Activated T-cell treated with anti-CD3 and anti-CD28 coated beads for 48 hours (primary cell): ENCODE measurements at regions not wholly inside any gene's neighbourhood (a gene's known extent, or its start where the extent isn't known, plus 50 kb on each side); places are given as distances from the start of the nearest gene placed in this dataset.

Source experiments
- DNase-seq: peaks from one replicate; pipeline ENCODE4 v3.0.0-alpha.2; 2020; ENCODE audit warnings: low read depth

DNA sequence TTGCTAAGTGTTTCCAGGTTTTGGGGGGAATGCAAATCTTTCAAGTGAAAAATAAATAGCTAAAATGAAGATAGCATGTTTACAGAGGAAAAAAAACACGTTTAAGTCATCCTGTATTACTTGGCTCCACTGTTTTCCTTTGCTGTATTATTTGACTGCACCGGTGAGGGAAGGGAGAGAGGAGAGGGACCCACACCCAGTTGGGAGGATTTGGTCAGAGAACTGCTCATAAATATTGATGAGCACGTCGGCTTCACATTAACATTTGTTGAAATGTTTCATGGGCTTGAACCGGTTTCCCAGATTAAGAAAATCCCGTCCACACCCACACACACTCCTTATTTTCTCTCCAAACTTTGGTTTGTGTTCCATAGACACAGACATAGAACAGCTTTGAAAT, 493.8 kb upstream of the MGMT start:
- DNase-seq, result no peak

DNA sequence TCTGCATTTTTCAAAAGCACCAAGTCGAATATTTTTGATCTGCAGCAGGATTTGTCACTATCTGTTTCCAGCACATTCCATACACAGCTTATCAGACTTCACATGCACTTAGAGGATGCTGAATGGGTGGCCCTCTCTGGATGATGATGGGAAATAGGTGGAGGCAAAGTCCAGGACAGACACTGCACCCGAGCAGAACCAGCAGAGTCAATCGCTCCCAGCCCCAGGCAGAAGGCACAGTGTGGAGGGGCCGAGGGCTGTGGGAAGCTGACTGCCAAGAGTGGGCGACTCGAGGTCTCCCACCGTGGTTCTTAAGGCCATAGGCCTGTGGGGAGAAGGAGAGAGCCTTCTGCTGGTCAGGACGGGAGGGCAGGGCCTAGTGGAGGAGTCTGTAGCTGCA, 490.2 kb upstream of the MGMT start:
- DNase-seq, result no peak

DNA sequence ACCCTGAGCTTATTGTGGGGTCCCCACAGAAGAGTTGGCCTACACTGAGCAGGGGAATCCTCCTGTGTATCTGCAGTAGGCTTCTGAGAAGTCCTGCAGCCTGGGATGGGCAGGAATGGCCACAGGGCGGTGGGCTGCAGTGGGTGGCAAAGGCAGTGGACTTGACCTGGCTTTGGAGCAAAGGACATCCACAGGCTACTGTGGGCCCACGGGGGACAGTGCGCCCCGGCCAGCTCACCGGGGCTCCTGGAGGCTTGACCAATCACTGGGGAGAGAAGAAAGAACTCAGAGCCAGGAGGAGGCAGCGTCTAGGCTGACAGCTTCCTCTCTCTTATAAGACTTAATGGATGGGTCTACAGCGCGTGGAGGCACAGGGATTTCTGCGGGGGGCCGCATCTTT, 488.8 kb upstream of the MGMT start:
- no peak for DNase-seq

DNA sequence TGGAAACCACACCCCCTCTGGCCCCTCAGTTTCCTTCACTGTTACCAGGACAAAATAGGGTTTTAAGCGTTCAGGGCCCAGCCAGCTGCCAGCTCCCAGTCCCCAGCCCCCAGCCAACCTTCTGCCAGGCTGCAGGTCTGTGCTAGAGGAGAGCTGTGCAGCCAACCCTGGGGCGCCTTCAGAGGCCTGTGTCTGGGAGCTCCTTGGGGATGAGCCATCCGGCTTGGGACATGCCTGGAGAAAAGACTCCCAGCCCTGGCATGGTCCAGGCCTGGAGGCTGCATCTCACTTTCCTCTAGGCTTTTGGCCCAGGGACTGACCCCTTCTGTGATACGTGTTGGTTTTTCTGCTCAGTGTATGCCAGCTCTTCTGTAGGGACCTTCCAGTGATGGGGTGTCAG, 487.6 kb upstream of the MGMT start:
- DNase-seq, result no peak

DNA sequence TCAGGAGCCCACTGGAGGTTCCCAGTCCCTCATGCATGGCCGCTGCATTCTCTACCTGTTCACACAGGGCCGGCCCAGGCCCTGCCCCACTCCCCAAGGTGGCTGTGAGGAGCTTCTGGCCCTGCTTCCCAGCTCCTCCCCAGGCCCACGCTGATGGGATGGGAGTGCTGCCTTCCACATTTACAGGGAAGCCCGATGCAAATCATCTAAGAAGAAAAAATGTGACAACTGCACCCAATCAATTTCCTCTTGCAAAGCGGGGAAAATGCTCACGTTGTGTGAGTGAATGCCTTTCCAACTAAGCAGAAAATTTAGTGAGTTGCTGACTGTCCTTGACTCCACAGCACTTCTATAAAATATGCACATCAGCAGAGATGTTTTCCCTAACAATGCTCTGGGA, 485.8 kb upstream of the MGMT start:
- no peak for DNase-seq

DNA sequence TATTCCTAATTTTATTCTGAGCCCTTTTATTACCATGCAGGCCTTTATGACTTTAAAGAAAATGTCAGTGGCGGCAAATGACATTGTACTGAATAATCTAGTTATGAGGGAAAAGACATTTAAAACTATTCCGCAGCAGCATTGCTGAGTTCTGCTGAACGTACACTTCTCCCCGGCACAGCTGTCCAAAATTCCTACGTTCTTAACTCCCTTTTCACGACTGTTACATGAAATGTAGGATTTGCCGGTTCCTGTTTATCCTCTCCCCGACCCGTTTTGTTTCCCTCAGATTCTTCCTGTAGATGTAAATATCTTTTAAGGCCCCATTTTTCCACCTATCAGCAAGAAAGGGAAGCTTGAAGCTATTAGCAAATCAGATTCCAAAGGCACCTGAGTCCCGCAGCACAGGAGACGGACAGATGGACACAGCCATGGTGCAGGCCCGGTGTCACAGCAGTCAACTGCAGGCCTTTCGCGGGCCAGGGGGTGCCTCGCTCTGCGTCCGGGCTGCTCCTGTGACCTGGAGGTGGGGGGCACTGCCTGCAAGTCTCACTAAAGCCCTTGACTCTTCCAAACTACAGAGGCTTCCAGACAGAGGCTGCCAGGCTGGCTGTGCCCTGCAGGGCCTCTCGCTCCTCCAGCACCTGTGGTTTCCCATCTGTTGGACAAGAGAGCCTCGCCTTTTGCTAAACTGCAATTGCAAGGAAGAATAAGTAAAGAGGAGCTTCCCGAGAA, 485.0 kb upstream of the MGMT start:
- no peak for DNase-seq

DNA sequence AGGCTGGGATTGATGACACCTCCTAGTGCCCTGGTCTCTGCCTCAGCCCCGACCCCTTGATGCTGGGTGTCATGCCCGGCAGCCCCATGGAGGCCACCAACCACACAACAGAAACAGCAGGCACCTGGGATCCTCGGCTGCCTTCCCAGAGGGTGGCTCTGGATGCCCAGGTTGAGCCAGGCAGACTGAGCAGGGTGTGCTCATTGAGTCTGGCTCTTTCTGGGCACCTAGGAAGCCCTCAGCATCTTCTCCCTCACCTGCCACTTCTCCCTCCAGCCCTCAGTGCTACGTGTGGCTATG, 484.5 kb upstream of the MGMT start:
- DNase-seq, result no peak

DNA sequence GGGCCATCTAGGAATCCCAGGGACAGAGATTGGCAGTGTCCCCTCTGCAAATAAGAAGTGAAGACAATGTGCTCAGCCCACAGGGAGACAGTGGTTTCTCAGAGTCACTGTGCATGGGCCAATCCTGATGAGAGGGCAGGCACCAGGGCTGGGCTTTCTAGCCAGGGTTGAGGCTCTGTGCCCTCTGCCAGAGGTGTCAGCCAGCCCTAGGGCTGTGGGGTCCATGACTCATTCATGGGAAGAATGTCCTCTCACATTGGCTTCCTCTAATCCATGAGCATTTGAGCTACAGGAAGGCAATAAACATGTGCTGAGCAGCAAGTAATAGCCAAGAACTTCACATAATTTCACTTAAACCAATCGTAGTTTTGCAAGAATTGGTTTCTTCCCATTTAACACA, 482.0 kb upstream of the MGMT start:
- DNase-seq, result no peak

DNA sequence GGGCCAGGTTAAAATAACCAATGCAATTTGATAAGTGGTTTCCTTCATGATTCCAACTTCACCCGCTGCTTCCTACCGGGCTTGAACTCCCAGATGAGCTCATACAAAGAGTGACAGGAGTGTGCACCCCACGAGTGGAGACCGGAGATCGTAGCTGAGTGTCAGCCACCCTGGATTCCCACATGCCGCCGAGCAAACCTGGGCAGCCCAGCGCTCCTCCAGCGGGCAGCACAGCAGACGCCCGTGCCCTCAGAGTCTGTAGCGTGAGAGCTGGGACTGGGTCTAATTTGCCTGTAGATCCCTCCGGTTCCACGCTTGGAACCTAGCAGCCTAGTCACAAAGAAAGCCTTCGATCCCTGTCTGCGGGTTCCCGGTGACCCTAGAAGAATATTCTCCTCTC, 476.1 kb upstream of the MGMT start:
- DNase-seq, result no peak

DNA sequence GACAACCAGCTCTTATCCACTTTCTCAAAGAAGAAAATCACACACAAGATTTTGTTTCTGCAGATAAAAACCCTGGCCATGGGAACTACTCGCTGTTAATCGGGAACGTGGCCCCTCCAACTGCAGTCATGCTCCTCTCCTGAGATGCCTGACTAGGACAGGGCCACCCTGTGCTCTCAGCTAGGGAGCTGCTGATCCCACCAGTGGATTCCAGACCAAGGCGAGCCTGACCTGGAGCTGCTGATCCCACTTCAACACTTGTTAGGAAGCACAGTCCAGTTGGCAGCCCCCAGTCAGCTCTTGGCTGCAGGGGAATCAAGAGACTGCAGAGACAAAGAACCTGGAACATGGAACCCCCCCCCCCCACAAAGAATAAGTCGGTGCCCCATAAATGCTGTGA, 474.3 kb upstream of the MGMT start:
- no peak for DNase-seq

DNA sequence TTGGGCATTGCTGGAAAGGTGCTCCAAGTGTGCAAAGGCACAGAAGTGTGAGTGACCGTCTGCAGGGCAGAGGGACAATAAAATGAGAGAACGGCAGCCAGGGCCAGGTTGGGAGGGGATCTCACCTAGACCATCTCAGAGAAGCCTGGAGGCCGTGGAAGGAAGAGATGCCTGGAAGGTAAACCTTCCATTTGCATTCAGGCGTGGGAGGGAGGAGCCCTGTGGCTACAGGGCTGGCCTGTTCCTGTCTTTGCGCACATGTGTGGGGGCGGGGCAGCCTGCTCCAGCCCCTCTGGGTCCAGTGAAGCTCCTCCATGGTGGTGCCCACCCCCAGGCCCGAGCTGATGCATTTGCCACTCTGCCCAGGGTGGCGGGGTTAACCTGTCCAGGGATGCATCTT, 473.6 kb upstream of the MGMT start:
- no peak for DNase-seq

DNA sequence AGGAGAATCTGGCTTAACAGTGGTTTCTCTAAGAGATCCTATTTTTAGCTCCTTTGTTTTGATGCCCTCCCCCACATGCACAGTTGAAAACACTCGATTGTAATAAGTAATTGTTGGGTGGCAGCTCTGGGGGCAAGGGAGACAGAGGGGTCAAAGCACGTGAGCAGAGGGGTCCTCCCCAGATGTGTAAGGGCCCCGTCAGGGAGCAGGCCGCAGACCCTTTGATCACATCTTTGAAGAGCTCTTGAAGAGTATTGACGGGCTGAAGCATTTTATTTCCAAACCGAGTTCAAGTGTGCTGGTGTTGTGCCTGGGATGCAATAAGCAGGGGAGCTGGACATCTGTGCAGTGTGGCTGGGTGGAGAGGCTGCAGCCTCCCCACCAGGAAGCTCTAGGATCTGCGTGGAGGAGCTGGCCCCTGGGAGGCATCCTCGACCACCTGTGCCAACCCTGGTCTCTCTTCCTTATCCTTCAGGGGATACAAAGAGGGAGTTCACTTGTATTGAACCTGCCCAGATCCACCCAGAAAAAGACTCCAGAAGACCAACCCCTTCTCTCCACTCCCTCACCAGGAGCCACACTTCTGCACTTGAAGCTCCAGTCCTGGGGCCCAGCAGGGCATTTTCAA, 473.0 kb upstream of the MGMT start:
- DNase-seq, result no peak

DNA sequence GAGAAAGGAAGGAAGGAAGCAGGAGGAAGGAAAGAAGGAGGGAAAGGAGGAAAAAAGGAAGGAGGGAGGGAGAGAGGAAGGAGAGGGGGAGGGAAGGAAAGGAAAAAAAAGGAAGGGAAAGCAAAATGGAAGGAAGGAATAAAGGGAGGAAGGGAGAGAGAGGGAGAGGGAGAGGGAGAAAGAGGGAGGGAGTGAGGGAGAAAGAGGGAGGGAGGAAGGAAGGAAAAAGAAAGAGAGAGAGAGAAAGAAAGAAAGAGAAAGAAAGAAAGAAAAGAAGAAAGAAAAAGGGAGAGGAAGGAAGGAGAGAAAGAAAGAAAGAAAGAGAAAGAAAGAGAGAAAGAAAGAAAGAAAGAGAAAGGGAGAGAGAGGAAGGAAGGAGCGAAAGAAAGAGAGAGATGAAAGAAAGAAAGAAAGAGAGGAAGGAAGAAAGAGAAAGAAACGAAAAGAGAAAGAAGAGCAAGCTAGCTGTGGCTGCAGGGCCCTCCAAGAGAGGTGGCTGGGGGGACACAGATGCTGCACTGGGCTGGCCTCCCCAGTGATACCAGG, 472.4 kb upstream of the MGMT start:
- DNase-seq, result no peak

DNA sequence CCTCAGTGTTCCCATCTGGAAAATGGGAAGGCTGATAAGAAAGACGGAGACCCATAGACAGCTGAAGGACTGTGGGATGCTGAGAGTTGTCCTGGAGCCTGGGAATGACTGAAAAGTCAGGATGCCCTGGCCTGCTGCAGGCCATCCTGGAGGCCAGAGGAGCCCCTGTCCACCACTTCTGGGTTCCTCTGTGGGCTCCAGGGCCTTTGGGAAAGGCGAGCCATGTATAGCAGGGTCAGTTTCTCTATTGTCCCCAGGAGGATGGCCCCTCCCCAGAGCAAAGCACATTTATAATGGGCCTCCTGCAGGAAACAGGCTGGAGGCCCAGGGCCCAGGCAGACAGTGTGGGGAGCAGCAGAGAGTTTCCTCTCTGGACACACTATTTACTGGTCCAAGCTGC, 471.4 kb upstream of the MGMT start:
- no peak for DNase-seq

DNA sequence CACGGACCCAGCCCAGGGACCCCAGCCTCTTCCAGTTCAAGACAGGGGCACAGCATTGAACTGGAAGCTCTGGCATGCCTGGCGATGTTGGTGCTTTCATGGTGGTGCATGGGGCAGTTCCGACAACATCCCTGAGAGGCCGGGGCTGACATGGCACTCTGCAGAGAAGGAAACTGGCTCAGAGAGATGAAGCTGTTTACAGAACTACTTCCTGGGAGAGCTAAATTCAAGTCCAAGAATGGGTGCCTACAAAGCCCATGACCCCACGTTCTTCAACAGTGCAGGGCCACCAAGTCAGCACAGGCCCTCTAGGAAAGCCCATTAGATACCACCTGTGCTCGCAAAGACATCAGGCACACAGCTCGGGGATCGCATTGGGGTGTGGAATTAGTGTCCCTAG, 470.9 kb upstream of the MGMT start:
- DNase-seq, result no peak

DNA sequence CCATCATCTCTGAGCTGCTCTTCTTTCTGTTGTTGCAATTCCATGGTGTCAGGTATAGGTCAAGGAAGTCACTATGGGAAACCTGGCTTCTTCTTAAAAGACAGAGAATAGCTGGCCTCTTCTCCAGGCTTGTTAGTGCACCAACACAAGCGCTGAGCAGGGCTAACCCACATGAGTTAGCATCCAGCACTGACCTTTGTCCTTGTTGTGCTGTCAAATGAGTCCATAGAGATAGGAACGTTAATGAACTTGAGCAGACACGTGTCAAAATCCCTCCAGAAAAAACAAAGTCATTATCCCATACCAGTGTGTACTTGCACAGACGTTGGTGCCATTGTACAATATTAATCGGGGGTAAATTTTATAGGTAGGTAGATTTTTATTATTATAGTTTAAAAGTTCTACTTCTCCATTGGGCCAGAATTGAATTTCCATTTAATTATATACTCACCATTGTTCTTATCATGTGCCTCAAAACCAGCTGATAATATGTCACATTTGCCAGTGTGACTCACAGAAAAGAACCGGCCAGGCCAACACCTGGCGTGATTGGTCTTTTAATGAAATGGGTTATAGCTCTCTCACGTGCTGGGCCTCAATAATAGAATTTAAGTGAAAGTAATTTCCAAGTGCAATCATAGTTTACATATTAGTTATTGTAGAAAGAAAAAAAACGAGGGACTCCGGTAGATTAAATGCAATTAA, 468.8 kb upstream of the MGMT start:
- DNase-seq, result no peak

DNA sequence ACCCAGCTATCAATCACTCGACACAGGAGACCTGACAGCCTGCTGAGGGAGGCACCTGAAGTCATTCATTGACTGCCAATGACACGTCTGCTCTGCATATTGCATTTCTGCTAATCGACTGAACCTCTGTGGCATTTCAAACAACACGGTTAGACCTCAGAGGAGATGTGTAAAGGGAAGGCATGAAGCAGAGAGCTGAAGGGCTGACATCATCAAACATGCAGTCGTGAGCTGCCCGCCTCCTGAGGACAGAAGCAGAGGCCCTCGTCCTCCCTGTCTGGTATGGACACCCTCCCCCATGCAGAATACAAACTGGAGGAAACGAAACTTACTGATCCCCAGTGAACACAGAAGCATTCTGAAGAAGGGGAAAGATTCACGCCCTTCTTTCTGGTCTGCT, 462.6 kb upstream of the MGMT start:
- DNase-seq, result no peak

DNA sequence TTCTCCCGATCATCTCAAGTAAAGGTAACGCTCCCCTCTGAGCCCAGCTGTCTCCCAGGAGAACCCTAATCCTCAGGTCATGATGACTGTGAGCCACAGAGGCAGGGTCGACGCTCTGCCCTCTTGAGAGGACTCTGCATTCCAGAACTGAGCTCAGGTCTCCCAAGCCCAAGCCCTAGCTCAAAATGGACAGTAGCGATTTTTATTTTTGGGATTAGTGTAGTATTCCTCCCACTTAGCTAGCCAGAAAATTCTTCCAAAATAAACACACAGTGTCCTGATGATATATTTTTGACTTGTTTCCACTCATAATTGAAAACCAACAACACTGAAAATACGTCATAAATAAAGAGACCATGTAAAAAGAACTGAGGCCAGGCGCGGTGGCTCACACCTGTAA, 462.0 kb upstream of the MGMT start:
- no peak for DNase-seq

DNA sequence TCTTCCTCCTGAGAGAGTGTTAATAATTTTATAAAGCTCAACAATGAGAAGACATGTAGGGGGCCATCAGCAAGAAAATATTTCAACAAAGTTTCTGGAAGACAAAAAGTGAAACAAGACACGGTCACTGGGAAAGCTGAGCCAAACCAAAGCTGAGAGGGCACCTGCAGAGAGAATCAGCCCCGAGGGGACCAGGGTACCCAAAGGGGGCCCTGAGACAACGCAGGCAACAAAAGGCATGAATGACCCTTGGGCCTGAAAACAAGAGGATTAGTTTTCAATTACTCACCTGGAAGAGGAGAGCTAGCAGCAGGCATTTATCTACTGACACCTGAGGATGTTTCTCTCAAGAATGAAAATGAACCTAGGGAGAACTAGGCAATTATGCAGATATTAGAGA, 461.2 kb upstream of the MGMT start:
- no peak for DNase-seq

DNA sequence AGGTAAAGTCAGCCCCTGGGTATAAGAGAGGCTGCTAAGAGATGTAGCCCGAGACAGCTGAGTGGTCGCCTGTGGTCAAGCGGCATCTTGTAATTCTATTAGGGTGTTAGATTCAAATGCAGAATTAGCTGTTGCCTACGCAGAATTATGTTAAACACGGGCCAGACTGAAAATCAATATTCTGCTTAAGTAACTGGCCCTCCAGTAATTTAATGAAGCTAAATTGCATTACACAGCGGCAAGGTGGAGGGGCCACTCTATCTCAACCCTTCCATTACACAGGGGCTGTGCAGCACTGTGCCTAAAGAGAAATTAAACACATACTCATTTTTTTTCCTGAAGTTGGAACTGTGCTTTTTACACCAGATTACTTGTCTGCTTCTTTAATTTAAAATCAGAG, 448.5 kb upstream of the MGMT start:
- DNase-seq, result no peak

DNA sequence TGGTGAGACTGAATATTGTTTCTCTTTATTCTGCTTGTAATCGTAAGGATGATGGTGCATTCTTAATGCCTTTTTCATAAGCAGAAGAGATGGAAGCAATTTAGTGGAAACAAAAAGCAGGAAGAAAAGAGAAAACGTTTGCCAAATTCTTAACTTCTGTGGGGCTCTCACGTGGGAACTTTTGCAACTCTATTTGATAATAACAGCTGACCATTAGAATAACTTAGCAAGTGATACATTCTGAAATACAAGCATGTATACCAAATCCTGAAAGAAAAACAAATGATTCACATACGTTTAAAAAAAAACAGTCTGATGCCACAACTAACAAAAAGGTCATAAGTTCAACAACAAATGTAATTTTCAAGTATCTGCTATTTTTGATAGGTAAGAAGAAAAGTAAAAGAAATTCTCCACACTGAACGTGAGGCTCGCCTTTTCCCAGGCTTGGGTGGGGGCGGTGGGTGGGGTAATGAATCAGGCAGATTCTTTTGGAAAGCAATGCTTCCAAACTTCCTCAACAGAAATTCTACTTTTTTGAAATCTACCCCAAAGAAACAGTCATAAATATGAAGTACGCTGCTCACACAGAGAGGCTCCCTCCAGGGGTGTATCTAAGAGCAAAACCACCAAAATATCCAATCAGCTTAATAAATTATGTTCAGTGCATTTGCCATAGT, 446.2 kb upstream of the MGMT start:
- no peak for DNase-seq

DNA sequence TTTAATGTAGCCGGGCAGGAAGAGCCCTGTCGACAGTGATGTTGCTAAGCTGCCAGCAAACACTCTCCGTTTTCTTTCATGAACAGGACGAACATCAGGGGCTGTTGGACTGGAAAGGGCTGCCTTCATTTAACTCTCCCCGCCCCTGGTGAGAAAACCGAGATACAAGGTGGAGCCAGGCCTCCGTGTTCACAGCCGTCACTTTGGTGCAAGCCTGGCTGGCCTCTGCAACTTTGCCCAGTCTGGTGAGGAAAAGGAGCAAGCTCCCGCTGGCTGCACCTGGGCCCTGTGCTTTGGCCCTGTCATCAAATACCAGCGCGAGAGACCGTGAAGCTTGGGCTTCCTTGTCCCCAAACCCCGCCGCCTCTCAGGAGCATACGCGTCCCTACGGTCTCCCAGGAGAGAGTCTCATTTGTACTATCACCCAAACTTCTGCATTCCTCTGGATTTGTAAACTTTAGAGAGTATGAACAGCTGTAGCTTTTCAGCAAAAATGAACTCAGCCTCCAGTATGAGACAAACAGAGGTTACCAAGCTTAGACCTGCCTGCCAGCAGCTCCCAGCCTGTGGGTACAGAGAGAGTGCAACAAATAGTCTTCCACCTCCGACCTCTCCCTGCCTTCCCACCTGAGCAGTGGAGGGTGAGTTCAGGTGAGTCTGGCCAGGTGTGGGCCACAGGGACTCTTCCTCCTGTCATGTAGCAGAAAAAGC, 445.3 kb upstream of the MGMT start:
- no peak for DNase-seq
